DMS153 treated with DMSO at 0.1 percent for 48 hours (cell line): ENCODE measurements at regions not wholly inside any gene's neighbourhood (a gene's known extent, or its start where the extent isn't known, plus 50 kb on each side); places are given as distances from the start of the nearest gene placed in this dataset.
"Not testable (repeated sequence)": the region's sequence is repeated elsewhere in the genome, so short reads cannot be mapped to it uniquely, and the experiment has no call there.

ENCODE experiments used
- DNase-seq: peaks from one replicate; lab custom pipeline; 2025; ENCODE audit not compliant: unreplicated experiment; lab: John Stamatoyannopoulos, UW

- DNase-seq: no peak
Measured at GRCh38 chr13:38160131-38160530, 189.5 kb upstream of the UFM1 start.

- DNase-seq: no peak
Measured at GRCh38 chr13:38159710-38160109, 189.9 kb upstream of the UFM1 start.

- DNase-seq: no peak
Measured at GRCh38 chr13:38147050-38147449, 202.6 kb upstream of the UFM1 start.

GRCh38 chr13:38141792-38142191, 207.9 kb upstream of the UFM1 start:
- no peak for DNase-seq

- no peak for DNase-seq
Measured at GRCh38 chr13:38135592-38135991, 214.1 kb upstream of the UFM1 start.

GRCh38 chr13:38121267-38121666, 228.4 kb upstream of the UFM1 start:
- DNase-seq: no peak

- DNase-seq: no peak
Measured at GRCh38 chr13:38103851-38104250, 234.3 kb upstream of the TRPC4 start.

- DNase-seq: no peak
Measured at GRCh38 chr13:38099751-38100150, 230.2 kb upstream of the TRPC4 start.

GRCh38 chr13:38093425-38093824, 223.9 kb upstream of the TRPC4 start:
- no peak for DNase-seq

GRCh38 chr13:38090913-38091312, 221.3 kb upstream of the TRPC4 start:
- DNase-seq: no peak

GRCh38 chr13:38086721-38087120, 217.1 kb upstream of the TRPC4 start:
- DNase-seq: no peak

- DNase-seq: no peak
Measured at GRCh38 chr13:38086013-38086412, 216.4 kb upstream of the TRPC4 start.

- DNase-seq: no peak
Measured at GRCh38 chr13:38073931-38074330, 204.4 kb upstream of the TRPC4 start.

GRCh38 chr13:38072696-38073095, 203.1 kb upstream of the TRPC4 start:
- no peak for DNase-seq

- DNase-seq: not testable (repeated sequence)
Measured at GRCh38 chr13:38071340-38071739, 201.8 kb upstream of the TRPC4 start.

- DNase-seq: no peak
Measured at GRCh38 chr13:38053896-38054295, 184.3 kb upstream of the TRPC4 start.

GRCh38 chr13:38046049-38046376, 176.4 kb upstream of the TRPC4 start:
- no peak for DNase-seq

- peak; percentile 20 for DNase-seq
Measured at GRCh38 chr13:38045278-38046048, 175.9 kb upstream of the TRPC4 start.

GRCh38 chr13:38044067-38044466, 174.5 kb upstream of the TRPC4 start:
- no peak for DNase-seq

- no peak for DNase-seq
Measured at GRCh38 chr13:38042771-38043170, 173.2 kb upstream of the TRPC4 start.

GRCh38 chr13:38024431-38024830, 154.9 kb upstream of the TRPC4 start:
- DNase-seq: no peak

GRCh38 chr13:38017320-38017719, 147.7 kb upstream of the TRPC4 start:
- no peak for DNase-seq

- DNase-seq: no peak
Measured at GRCh38 chr13:38013676-38014075, 144.1 kb upstream of the TRPC4 start.
